ENCODE measurements at regions not wholly inside any gene's neighbourhood (a gene's known extent, or its start where the extent isn't known, plus 50 kb on each side); places are given as distances from the start of the nearest gene placed in this dataset.

- no peak overlapping the region for H3K23ac ChIP-seq (ENCODE audit: low read depth, low read length)
These were observed 945.7 kb downstream of the SQOR start for GRCh38 chr15:46580487-46580886.

More at GRCh38 chr15:46580487-46580886, 945.7 kb downstream of the SQOR start:
- Histone ChIP-seq H3K9ac (ENCODE audit: low read depth, low read length) (no peak overlapping the region), H3K14ac (replicated peaks; ENCODE audit: low read depth, low read length) (no peak overlapping the region), H3K27ac (ENCODE audit: insufficient read depth, low read length) (no peak overlapping the region), H3K4me2 (ENCODE audit: low read depth, low read length) (no peak overlapping the region), H2AK9ac (replicated peaks; ENCODE audit: low read depth, low read length, poor library complexity) (no peak overlapping the region), H3K27me3 (ENCODE audit: control insufficient read depth, insufficient read depth, low read length) (no peaks in the 10 kb centered on the region), H2BK120ac (ENCODE audit: low read depth, low read length) (no peak overlapping the region), H3K18ac (ENCODE audit: low read depth, low read length) (no peak overlapping the region), H3K36me3 (ENCODE audit: control insufficient read depth, insufficient read depth, low read length) (no peaks in the 10 kb centered on the region), H2BK5ac (ENCODE audit: low read depth, low read length, poor library complexity, severe bottlenecking) (no peak overlapping the region), H4K20me1 (ENCODE audit: insufficient read depth, low read length) (no peaks in the 10 kb centered on the region), H3K56ac (ENCODE audit: extremely low read depth, insufficient read depth, low read length) (no peak overlapping the region), H3K4me1 (ENCODE audit: control insufficient read depth, insufficient read depth, low read length) (no peaks in the 10 kb centered on the region), H4K8ac (ENCODE audit: low read depth in 2 of 2, low read length in 2 of 2) (no peak overlapping the region), H2AK5ac (ENCODE audit: low read depth, low read length) (no peak overlapping the region), H3K9me3 (ENCODE audit: control insufficient read depth, insufficient read depth, low read length) (0 out of 2 replicates have a peak, but pooled peaks cover 2% of the 10 kb centered on the region), H4K91ac (ENCODE audit: insufficient read depth, low read depth, low read length) (no peak overlapping the region), H3K9me1 (ENCODE audit: insufficient read depth, low read length) (no peaks in the 10 kb centered on the region), H2BK15ac (ENCODE audit: low read depth, low read length) (no peak overlapping the region), H3K4me3 (ENCODE audit: insufficient read depth, low read depth, low read length) (no peak overlapping the region), H2BK20ac (ENCODE audit: low read depth, low read length) (no peak overlapping the region), H3K4ac (ENCODE audit: low read depth, low read length) (no peak overlapping the region), H4K5ac (ENCODE audit: low read depth, low read length) (no peak overlapping the region), H3K79me1 (ENCODE audit: low read depth in 1 of 2, low read length in 2 of 2) (no peaks in the 10 kb centered on the region), H2AFZ (replicated peaks; ENCODE audit: low read length, poor library complexity) (no peak overlapping the region)
- CTCF ChIA-PET: interaction anchor here (0.7 kb wide), 1 partner anchor 92 kb away, joined by 3 read pairs; no protein-coding TSS in a partner anchor
- dilution Hi-C loops (cut with HindIII; ENCODE audit: low sequenced_read_pairs, unreplicated experiment): no loop called here
- in situ Hi-C loops (cut with MboI; ENCODE audit: low sequenced_read_pairs): no loop called here
- no peak for TF ChIP-seq SMC3 (IDR thresholded peaks at IDR 0.05; ENCODE audit: low read depth, low read length)
- no peak for TF ChIP-seq BHLHE40 (IDR thresholded peaks at IDR 0.05; ENCODE audit: low read depth, low read length)
- TF ChIP-seq CHD1 (IDR thresholded peaks at IDR 0.05; ENCODE audit: low read depth, low read length): no peak
- TF ChIP-seq RCOR1 (IDR thresholded peaks at IDR 0.05; ENCODE audit: insufficient replicate concordance, low read length): no peak
- no peak for TF ChIP-seq MXI1 (IDR thresholded peaks at IDR 0.05; ENCODE audit: borderline replicate concordance, low read depth, low read length)
- no peak for TF ChIP-seq RFX5 (IDR thresholded peaks at IDR 0.05; ENCODE audit: low read depth, low read length)
- no peak for TF ChIP-seq CEBPB (IDR thresholded peaks at IDR 0.05; ENCODE audit: low read depth, low read length)
- no peak for TF ChIP-seq CTCF (conservative IDR thresholded peaks at IDR 0.05; ENCODE audit: low read depth, low read length)
- no peak for TF ChIP-seq MAZ (IDR thresholded peaks at IDR 0.05; ENCODE audit: borderline replicate concordance, low read depth, low read length)
- no peak for TF ChIP-seq ELK1 (IDR thresholded peaks at IDR 0.05; ENCODE audit: borderline replicate concordance, low read depth, low read length)
- TF ChIP-seq FOS (IDR thresholded peaks at IDR 0.05; ENCODE audit: low read depth, low read length): no peak
- TF ChIP-seq POLR2A (IDR thresholded peaks at IDR 0.05; ENCODE audit: low read depth, low read length): no peak
- TF ChIP-seq NFE2L2 (IDR thresholded peaks at IDR 0.05; ENCODE audit: low read depth, low read length): no peak
- TF ChIP-seq MAFK (IDR thresholded peaks at IDR 0.05; ENCODE audit: low read depth, low read length): no peak
- TF ChIP-seq RAD21 (IDR thresholded peaks at IDR 0.05; ENCODE audit: low read length): no peak
- ATAC-seq (ENCODE audit: low read depth): no peak
- no TSS peak for BruUV-seq (replicated peaks)
- intact Hi-C loops (cut with micrococcal nuclease): no loop called here
- DNase-seq: no peak
- WGBS, 2 experiments (ENCODE audit: extremely low coverage in 2 of 2, insufficient read length in 1 of 2): no CpG with 5 or more reads among the region's 2 CpGs
- POLR2A ChIA-PET (ENCODE audit: unreplicated experiment): no interaction called here

All from IMR-90 (cell line).